Ovary (tissue), 3 donors: ENCODE measurements at regions not wholly inside any gene's neighbourhood (a gene's known extent, or its start where the extent isn't known, plus 50 kb on each side); places are given as distances from the start of the nearest gene placed in this dataset.

ENCODE experiments used
- CTCF ChIP-seq, 3 donors: fragments of 450-650 bp in 2 of 3; fragments of 200-600 bp in 1 of 3; IDR thresholded peaks; one replicate each; pipeline versions ENCODE4 v1.5.1 to v1.8.0; 2016 to 2022; ENCODE audit warnings: antibody characterized with exemption in 3 of 3, mild to moderate bottlenecking in 1 of 3
- POLR2A ChIP-seq: fragments of 450-650 bp; IDR thresholded peaks from one replicate; pipeline ENCODE4 v1.6.1; 2017; ENCODE audit warnings: antibody characterized with exemption, mild to moderate bottlenecking, moderate library complexity
- donor health status: DM: no; HTN: no; CAD: no.

GRCh38 chr12:42799966-42800365 is 210.4 kb upstream of the PRICKLE1 start:
- TF ChIP-seq CTCF (IDR thresholded peaks at IDR 0.05) (no peak), POLR2A (no peak)
